ENCODE measurements at regions not wholly inside any gene's neighbourhood (a gene's known extent, or its start where the extent isn't known, plus 50 kb on each side); places are given as distances from the start of the nearest gene placed in this dataset.

- no peak for DNase-seq (ENCODE audit: low spot score)
- no peak for TF ChIP-seq CTCF (IDR thresholded peaks at IDR 0.05; ENCODE audit: extremely low read depth, insufficient read depth, missing control alignments)
- in situ Hi-C loops (cut with MboI; ENCODE audit: low pct_unique_long_range_greater_than_20kb, low sequenced_read_pairs, unreplicated experiment) = no loop called here
These were observed 705.6 kb upstream of the FOXG1 start for GRCh38 chr14:28061006-28061405.

- TF ChIP-seq CTCF (IDR thresholded peaks at IDR 0.05; ENCODE audit: extremely low read depth, insufficient read depth, missing control alignments) = no peak
- in situ Hi-C loops (cut with MboI; ENCODE audit: low pct_unique_long_range_greater_than_20kb, low sequenced_read_pairs, unreplicated experiment) = no loop called here
- DNase-seq (ENCODE audit: low spot score) = no peak
These were observed 689.6 kb upstream of the FOXG1 start for GRCh38 chr14:28077021-28077420.

- DNase-seq (ENCODE audit: low spot score) = no peak
- in situ Hi-C loops (cut with MboI; ENCODE audit: low pct_unique_long_range_greater_than_20kb, low sequenced_read_pairs, unreplicated experiment) = no loop called here
- no peak for TF ChIP-seq CTCF (IDR thresholded peaks at IDR 0.05; ENCODE audit: extremely low read depth, insufficient read depth, missing control alignments)
These were observed 683.2 kb upstream of the FOXG1 start for GRCh38 chr14:28083389-28083788.

- DNase-seq (ENCODE audit: low spot score) = no peak
- TF ChIP-seq CTCF (IDR thresholded peaks at IDR 0.05; ENCODE audit: extremely low read depth, insufficient read depth, missing control alignments) = no peak
- in situ Hi-C loops (cut with MboI; ENCODE audit: low pct_unique_long_range_greater_than_20kb, low sequenced_read_pairs, unreplicated experiment) = no loop called here
These were observed 678.5 kb upstream of the FOXG1 start for GRCh38 chr14:28088125-28088524.

- in situ Hi-C loops (cut with MboI; ENCODE audit: low pct_unique_long_range_greater_than_20kb, low sequenced_read_pairs, unreplicated experiment) = no loop called here
- no peak for TF ChIP-seq CTCF (IDR thresholded peaks at IDR 0.05; ENCODE audit: extremely low read depth, insufficient read depth, missing control alignments)
- DNase-seq (ENCODE audit: low spot score) = no peak
These were observed 669.0 kb upstream of the FOXG1 start for GRCh38 chr14:28097585-28097984.

GRCh38 chr14:28098856-28099255 is 667.7 kb upstream of the FOXG1 start:
- in situ Hi-C loops (cut with MboI; ENCODE audit: low pct_unique_long_range_greater_than_20kb, low sequenced_read_pairs, unreplicated experiment) = no loop called here

More at GRCh38 chr14:28098856-28099255, 667.7 kb upstream of the FOXG1 start:
- DNase-seq (ENCODE audit: low spot score) = no peak
- no peak for TF ChIP-seq CTCF (IDR thresholded peaks at IDR 0.05; ENCODE audit: extremely low read depth, insufficient read depth, missing control alignments)
